Duodenal mucosa (tissue), 2 donors: ENCODE measurements at regions not wholly inside any gene's neighbourhood (a gene's known extent, or its start where the extent isn't known, plus 50 kb on each side); places are given as distances from the start of the nearest gene placed in this dataset.
"Not testable (repeated sequence)": the region's sequence is repeated elsewhere in the genome, so short reads cannot be mapped to it uniquely, and the experiment has no call there.

ENCODE experiments used
- H3K27ac ChIP-seq: one replicate; pipeline ENCODE4 v1.7.0; 2013; ENCODE audit warnings: low read depth, low read length
- H3K27me3 ChIP-seq, 2 donors: one replicate each; pipeline ENCODE4 v1.7.0; 2013; ENCODE audit warnings: low read length in 2 of 2, control low read depth in 1 of 2; ENCODE audit not compliant: insufficient read depth in 2 of 2, control insufficient read depth in 1 of 2
- H3K36me3 ChIP-seq, 2 donors: one replicate each; pipeline ENCODE4 v1.7.0; 2013; ENCODE audit warnings: low read length in 2 of 2, control low read depth in 1 of 2; ENCODE audit not compliant: insufficient read depth in 2 of 2, control insufficient read depth in 1 of 2
- H3K4me1 ChIP-seq, 2 donors: one replicate each; pipeline ENCODE4 v1.7.0; 2013; ENCODE audit warnings: low read length in 2 of 2, control low read depth in 1 of 2; ENCODE audit not compliant: insufficient read depth in 2 of 2, control insufficient read depth in 1 of 2
- H3K4me3 ChIP-seq, 2 donors: one replicate each; pipeline ENCODE4 v1.7.0; 2013; ENCODE audit warnings: low read length in 2 of 2, low read depth in 1 of 2
- H3K9ac ChIP-seq, 2 donors: one replicate each; pipeline ENCODE4 v1.7.0; 2013; ENCODE audit warnings: low read length in 2 of 2, low read depth in 1 of 2
- H3K9me3 ChIP-seq, 2 donors: one replicate each; pipeline ENCODE4 v1.7.0; 2013; ENCODE audit warnings: low read length in 2 of 2, control low read depth in 1 of 2; ENCODE audit not compliant: control insufficient read depth in 1 of 2

DNA sequence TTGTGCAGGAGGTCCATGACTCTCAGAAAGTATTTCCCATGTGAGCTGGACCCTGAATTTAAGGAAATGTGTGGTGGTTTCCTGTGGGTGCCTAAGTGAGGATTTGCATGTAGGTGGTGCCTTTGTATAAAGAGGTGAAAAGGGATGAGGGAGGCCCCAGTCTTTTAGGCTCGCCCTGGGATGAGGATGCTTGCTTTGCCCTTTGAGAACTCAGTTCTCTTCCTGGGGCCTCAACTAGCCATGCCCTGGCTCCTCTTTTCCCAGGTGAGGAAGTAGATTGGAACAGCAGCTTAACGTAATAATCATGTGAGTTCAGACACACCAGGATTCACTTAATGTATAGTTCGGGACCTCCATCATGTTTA, 486.0 kb downstream of the TMEM121 start:
- H3K4me3 ChIP-seq, H3K9ac ChIP-seq, H3K27ac ChIP-seq, H3K36me3 ChIP-seq, H3K9me3 ChIP-seq, H3K27me3 ChIP-seq, H3K4me1 ChIP-seq: not testable (repeated sequence)

- Histone ChIP-seq H3K27me3 (no peaks in the 10 kb centered on the region), H3K27ac (no peak overlapping the region), H3K9ac (no peak overlapping the region), H3K4me1 (no peaks in the 10 kb centered on the region), H3K9me3 (no peaks in the 10 kb centered on the region), H3K4me3 (no peak overlapping the region), H3K36me3 (no peaks in the 10 kb centered on the region)
Observed at GRCh38 chr14:106013879-106014376, 487.5 kb downstream of the TMEM121 start.

DNA sequence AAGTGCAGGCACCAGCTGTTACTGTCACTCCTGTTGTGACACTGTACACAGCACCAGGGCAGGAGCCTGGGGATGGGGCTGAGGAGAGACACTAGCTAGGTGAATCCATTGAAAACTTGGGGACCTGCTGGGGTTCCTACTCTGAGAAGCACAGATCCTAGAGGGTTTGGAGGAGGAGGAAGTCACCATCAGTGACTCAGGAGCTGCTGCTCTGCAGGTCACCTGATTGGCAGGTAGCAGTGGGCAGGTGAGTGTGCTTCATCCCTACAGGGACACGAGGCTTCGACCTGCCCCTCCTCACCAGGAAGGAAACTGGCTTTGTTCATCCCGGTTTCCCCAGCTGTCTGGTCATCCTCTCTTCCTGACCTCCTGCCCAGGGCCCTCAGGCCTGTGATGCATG, 491.6 kb downstream of the TMEM121 start:
- H3K27me3 ChIP-seq, H3K4me1 ChIP-seq, H3K9me3 ChIP-seq: not testable (repeated sequence)

DNA sequence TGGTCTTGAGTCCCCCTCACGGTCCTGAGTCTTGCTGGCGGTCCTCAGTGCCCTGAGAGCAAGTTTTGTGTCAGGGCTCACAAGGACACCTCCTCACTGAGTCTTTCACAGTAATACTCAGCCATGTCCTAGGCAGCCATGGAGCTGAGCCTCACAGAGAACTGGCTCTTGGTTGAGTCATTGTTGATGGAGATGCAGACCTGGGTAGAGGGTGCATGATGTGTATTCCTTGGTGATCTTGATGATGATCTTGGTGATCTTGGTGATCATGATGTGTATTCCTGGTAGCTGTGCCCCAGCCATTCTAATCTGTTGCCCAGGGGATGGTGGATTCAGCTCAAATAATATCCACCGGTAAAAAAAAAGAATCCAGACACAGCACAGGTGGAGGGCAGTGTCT, 495.4 kb downstream of the TMEM121 start:
- H3K9me3 ChIP-seq: no peaks in the 10 kb centered on the region
- H3K27me3 ChIP-seq: no peaks in the 10 kb centered on the region
- H3K27ac ChIP-seq: no peak overlapping the region
- H3K4me1 ChIP-seq: no peaks in the 10 kb centered on the region
- H3K4me3 ChIP-seq: no peak overlapping the region
- H3K9ac ChIP-seq: no peak overlapping the region
- no peaks in the 10 kb centered on the region for H3K36me3 ChIP-seq

More for the DNA sequence above, 491.6 kb downstream of the TMEM121 start:
- H3K36me3 ChIP-seq, H3K27ac ChIP-seq, H3K4me3 ChIP-seq, H3K9ac ChIP-seq: not testable (repeated sequence)

DNA sequence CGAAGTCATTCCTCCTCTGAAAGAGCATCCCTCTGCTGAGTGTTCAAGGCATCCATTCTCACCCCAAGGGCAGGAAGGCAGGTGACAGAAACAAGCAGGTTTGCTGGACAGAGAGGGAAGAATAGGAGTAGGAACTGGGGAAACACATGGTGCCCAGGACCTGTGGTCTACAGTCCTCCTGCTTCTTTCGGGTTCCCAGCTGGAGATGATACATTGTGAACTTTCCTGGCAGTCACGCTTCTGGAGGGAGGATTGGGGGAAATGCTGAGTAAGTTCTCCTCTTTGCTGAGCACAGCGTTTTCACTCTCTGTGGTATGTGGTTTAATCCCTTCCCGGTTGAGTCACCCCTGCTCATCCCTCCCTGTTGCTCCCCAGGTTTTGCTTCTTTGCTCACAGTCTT, 496.3 kb downstream of the TMEM121 start:
- H3K27ac ChIP-seq, H3K4me3 ChIP-seq, H3K36me3 ChIP-seq, H3K9me3 ChIP-seq, H3K27me3 ChIP-seq, H3K9ac ChIP-seq, H3K4me1 ChIP-seq: not testable (repeated sequence)

- no peak overlapping the region for H3K9ac ChIP-seq
- H3K9me3 ChIP-seq: no peaks in the 10 kb centered on the region
- no peaks in the 10 kb centered on the region for H3K27me3 ChIP-seq
- no peaks in the 10 kb centered on the region for H3K36me3 ChIP-seq
- no peak overlapping the region for H3K27ac ChIP-seq
- H3K4me1 ChIP-seq: no peaks in the 10 kb centered on the region
- no peak overlapping the region for H3K4me3 ChIP-seq
Observed at GRCh38 chr14:106023411-106023810, 497.0 kb downstream of the TMEM121 start.

DNA sequence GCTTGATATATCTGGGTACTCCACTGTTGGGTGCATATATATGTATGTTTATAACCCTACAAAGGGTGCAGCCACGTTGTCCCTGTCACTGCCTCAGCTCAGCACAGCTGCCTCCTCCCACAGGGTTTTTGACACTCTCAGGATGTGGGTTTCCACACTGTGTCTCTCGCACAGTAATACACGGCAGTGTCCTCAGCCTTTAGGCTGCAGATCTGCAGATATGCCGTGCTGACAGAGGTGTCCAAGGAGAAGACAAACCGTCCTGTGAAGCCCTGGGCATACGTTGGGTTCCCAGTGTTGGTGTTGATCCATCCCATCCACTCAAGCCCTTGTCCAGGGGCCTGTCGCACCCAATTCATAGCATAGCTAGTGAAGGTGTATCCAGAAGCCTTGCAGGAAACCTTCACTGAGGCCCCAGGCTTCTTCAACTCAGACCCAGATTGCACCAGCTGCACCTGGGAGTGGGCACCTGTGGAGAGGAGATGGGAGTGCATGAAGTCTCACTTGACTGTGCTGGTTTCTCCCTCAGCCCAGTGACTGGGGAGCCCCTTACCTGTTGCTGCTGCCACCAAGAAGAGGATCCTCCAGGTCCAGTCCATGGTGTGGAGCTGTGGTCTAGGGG, 498.7 kb downstream of the TMEM121 start:
- Histone ChIP-seq H3K4me1 (no peaks in the 10 kb centered on the region), H3K9ac (no peak overlapping the region), H3K27me3 (no peaks in the 10 kb centered on the region), H3K4me3 (no peak overlapping the region), H3K9me3 (no peaks in the 10 kb centered on the region), H3K36me3 (no peaks in the 10 kb centered on the region), H3K27ac (no peak overlapping the region)

DNA sequence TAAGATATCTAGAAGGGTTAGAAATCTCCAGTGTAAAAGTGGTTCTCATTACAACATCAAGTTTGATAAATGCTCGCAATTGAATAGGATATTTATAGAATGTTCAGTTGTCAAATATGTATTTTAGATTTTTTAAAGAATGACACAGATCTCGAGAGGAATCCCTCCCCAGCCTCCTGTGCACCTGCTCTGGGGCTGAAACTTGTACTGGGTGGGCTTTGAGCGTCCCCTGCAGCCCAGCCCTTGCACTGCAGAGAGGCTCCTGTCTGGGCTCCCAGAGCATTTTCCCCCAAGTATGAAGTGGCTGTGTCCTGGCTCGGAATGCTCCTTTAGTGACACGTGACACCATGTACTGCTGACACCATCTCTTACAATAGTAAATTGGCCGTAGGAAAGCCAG, 499.6 kb downstream of the TMEM121 start:
- Histone ChIP-seq H3K27me3 (no peaks in the 10 kb centered on the region), H3K4me3 (no peak overlapping the region), H3K9me3 (no peaks in the 10 kb centered on the region), H3K36me3 (no peaks in the 10 kb centered on the region), H3K27ac (no peak overlapping the region), H3K4me1 (no peaks in the 10 kb centered on the region), H3K9ac (no peak overlapping the region)

- H3K9me3 ChIP-seq: not testable (repeated sequence)
Observed at GRCh38 chr14:106027759-106028158, 501.4 kb downstream of the TMEM121 start.

GRCh38 chr14:106029959-106030358, 503.6 kb downstream of the TMEM121 start:
- H3K27me3 ChIP-seq: no peaks in the 10 kb centered on the region
- H3K9ac ChIP-seq: no peak overlapping the region
- H3K27ac ChIP-seq: no peak overlapping the region
- no peaks in the 10 kb centered on the region for H3K36me3 ChIP-seq
- H3K4me3 ChIP-seq: no peak overlapping the region
- H3K9me3 ChIP-seq: no peaks in the 10 kb centered on the region
- H3K4me1 ChIP-seq: no peaks in the 10 kb centered on the region

More at GRCh38 chr14:106027759-106028158, 501.4 kb downstream of the TMEM121 start:
- not testable (repeated sequence) for H3K27me3 ChIP-seq, H3K27ac ChIP-seq, H3K36me3 ChIP-seq, H3K9ac ChIP-seq, H3K4me3 ChIP-seq, H3K4me1 ChIP-seq

DNA sequence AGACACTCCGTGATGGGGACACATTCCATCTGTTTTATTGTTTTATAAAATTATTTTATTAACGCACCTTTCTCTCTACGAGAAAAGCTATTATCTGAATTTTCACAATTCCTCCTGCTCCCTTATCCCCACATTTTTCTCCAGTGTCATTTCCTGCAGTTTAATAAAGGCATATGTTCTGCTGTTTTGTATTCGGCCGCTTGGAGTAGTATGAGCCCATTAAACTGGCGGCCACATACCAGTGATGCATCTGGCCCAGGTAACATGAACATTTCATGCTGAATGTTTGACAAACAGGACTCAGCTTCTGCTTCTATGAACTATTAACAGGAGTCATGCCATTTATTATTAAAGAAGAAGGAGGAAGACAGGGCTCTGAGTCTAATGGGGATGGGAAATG, 511.0 kb downstream of the TMEM121 start:
- no peak overlapping the region for H3K27ac ChIP-seq
- no peaks in the 10 kb centered on the region for H3K4me1 ChIP-seq
- H3K36me3 ChIP-seq: no peaks in the 10 kb centered on the region
- no peaks in the 10 kb centered on the region for H3K9me3 ChIP-seq
- H3K9ac ChIP-seq: no peak overlapping the region
- H3K27me3 ChIP-seq: no peaks in the 10 kb centered on the region
- no peak overlapping the region for H3K4me3 ChIP-seq
